HG03103 (cell line): ENCODE measurements at regions not wholly inside any gene's neighbourhood (a gene's known extent, or its start where the extent isn't known, plus 50 kb on each side); places are given as distances from the start of the nearest gene placed in this dataset.
"Not testable (repeated sequence)": the region's sequence is repeated elsewhere in the genome, so short reads cannot be mapped to it uniquely, and the experiment has no call there.

Experiments used
- ATAC-seq: cut with Tn5 transposase; IDR thresholded peaks from one replicate; pipeline ENCODE4 v1.9.1; 2021; ENCODE audit warnings: low read depth; ENCODE audit not compliant: unreplicated experiment

- ATAC-seq: no peak
Observed at GRCh38 chr3:174533286-174533685, 325.8 kb upstream of the NAALADL2 start.

- no peak for ATAC-seq
Observed at GRCh38 chr3:174536319-174536718, 322.8 kb upstream of the NAALADL2 start.

GRCh38 chr3:174538151-174538550 lies 321.0 kb upstream of the NAALADL2 start:
- ATAC-seq: no peak

- no peak for ATAC-seq
Observed at GRCh38 chr3:174540116-174540908, 318.8 kb upstream of the NAALADL2 start.

GRCh38 chr3:174541708-174542315 lies 317.3 kb upstream of the NAALADL2 start:
- ATAC-seq: no peak

GRCh38 chr3:174547801-174548435 lies 311.2 kb upstream of the NAALADL2 start:
- ATAC-seq: no peak

GRCh38 chr3:174548841-174549623 lies 310.1 kb upstream of the NAALADL2 start:
- ATAC-seq: no peak

- no peak for ATAC-seq
Observed at GRCh38 chr3:174581558-174581957, 277.6 kb upstream of the NAALADL2 start.

- ATAC-seq: no peak
Observed at GRCh38 chr3:174583396-174583795, 275.7 kb upstream of the NAALADL2 start.

- not testable (repeated sequence) for ATAC-seq
Observed at GRCh38 chr3:174587137-174587536, 272.0 kb upstream of the NAALADL2 start.

- no peak for ATAC-seq
Observed at GRCh38 chr3:174596447-174596982, 262.6 kb upstream of the NAALADL2 start.

- no peak for ATAC-seq
Observed at GRCh38 chr3:174598885-174599439, 260.2 kb upstream of the NAALADL2 start.

GRCh38 chr3:174613173-174613572 lies 246.0 kb upstream of the NAALADL2 start:
- ATAC-seq: no peak

GRCh38 chr3:174614036-174614435 lies 245.1 kb upstream of the NAALADL2 start:
- ATAC-seq: no peak

GRCh38 chr3:174618368-174619080 lies 240.6 kb upstream of the NAALADL2 start:
- ATAC-seq: no peak

- ATAC-seq: no peak
Observed at GRCh38 chr3:174619239-174619638, 239.9 kb upstream of the NAALADL2 start.

- no peak for ATAC-seq
Observed at GRCh38 chr3:174620138-174620537, 239.0 kb upstream of the NAALADL2 start.

- no peak for ATAC-seq
Observed at GRCh38 chr3:174620855-174621472, 238.2 kb upstream of the NAALADL2 start.

- ATAC-seq: no peak
Observed at GRCh38 chr3:174633342-174633741, 225.8 kb upstream of the NAALADL2 start.
